ENCODE measurements at regions not wholly inside any gene's neighbourhood (a gene's known extent, or its start where the extent isn't known, plus 50 kb on each side); places are given as distances from the start of the nearest gene placed in this dataset.

DNA sequence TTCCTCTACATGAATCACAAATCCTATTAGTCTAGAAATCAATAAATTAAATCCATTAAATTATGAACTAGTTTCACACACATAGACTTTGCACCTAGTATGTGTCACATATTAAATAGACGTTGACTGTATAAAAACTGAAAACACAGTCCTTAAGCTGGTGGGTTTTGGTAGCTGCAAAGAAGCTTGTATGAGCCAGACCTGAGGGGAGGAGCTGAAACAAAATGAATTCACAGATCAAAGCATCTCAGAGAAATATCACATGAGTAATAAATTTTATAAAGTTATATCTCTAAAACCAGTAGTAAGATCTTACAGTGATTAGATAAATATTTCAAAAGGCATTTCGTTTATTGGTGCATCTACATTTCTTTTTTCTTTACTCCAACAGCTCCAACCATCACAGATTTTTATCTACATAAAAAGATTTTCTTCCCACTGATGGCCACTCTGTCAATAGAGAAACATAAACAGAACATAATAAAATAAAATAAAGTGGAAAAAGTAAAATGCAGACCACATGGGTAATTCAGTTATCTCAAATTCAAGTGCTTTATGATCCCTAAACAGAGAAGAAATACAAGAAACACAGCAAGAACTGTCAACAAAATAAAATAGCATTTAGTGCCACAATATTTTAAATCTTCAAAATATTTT lies 420.0 kb upstream of the CYRIA start:
- ATAC-seq: no peak

GRCh38 chr2:17084877-17085276 lies 419.2 kb upstream of the CYRIA start:
- ATAC-seq (no peak), DNase-seq (ENCODE audit: low spot score) (no peak)

More for the DNA sequence above, 420.0 kb upstream of the CYRIA start:
- no peak for DNase-seq (ENCODE audit: low spot score)

DNA sequence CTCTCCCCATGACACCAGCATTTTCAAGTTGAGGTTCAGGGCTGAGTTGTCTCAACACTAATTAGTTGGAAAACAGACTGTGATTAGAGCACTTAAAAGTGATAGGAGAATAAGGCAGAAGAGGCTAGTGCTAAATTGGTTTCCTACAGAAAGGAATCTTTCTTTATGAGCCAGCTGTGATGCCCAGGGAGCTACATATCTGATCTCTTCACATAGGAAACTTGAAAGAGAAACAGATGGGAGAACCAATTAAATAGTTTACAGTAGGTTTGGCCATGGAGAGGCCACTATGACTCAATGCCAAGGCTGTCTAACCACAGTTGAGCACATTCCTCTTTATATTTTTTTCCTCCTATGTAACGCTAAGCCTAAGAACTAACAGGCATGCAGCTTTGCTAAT lies 418.3 kb upstream of the CYRIA start:
- DNase-seq (ENCODE audit: low spot score): no peak
- no peak for ATAC-seq

- ATAC-seq (no peak), DNase-seq (ENCODE audit: low spot score) (no peak)
Observed at GRCh38 chr2:17079262-17079661, 413.6 kb upstream of the CYRIA start.

- DNase-seq (ENCODE audit: low spot score) (no peak), ATAC-seq (no peak)
Observed at GRCh38 chr2:17076533-17076932, 410.9 kb upstream of the CYRIA start.

DNA sequence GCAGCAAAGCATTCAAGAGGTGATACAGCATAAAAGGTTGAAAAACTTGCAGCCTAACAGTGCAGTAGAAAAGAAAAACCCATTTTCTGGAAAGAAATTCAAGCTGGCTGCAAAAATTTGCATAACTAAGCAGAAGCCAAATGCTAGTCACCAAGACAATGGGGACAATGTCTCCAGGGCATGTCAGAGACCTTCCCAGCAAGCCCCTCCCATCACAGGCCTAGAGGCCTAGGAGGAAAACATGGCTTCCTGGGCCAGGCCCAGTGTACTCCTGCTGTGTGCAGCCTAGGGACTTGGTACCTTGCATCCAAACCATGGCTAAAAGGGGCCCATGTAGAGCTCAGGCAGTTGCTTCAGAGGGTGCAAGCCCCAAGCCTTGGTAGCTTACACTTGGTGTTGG lies 405.1 kb upstream of the CYRIA start:
- ATAC-seq: no peak
- no peak for DNase-seq (ENCODE audit: low spot score)

- DNase-seq (ENCODE audit: low spot score): no peak
- no peak for ATAC-seq
Observed at GRCh38 chr2:17069564-17069963, 403.9 kb upstream of the CYRIA start.

DNA sequence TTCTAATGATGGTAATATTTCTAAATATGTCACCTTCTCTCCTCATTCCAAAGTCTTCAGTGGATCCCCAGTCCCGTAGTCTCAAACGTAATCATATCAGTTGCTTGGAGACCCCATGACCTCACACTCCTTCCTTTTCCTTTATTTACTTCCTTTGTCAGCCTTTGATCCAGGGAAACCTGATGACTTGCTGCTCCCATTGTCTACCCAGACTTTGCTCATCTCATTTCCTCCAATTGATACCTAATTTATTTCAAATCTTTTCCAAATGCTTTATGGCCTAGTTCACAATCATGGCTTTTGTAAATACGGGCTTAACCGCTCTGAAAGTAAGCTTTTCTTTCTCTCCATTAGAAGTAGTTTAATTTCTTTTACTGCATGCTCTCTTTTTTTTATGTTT lies 402.4 kb upstream of the CYRIA start:
- DNase-seq (ENCODE audit: low spot score) (no peak), ATAC-seq (no peak)

GRCh38 chr2:17065536-17065935 lies 399.9 kb upstream of the CYRIA start:
- ATAC-seq (no peak), DNase-seq (ENCODE audit: low spot score) (no peak)

DNA sequence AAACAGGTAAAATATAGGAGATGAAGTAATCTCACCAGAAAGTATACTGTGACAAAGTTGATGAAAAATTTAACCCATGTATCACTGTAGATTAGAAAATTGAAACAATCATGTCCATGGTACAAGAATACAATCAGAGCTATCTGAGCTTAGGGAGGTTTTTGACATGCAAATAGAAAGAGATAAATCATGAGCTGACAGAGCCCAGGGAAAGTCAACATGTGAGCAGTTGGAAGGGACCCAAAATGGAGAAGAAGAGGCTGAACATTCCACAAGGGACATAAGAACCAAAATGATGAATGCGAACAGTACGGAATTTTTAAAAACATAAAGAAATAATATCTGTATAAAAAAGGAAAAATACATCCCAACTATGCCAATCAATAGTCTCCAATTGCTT lies 395.4 kb upstream of the CYRIA start:
- no peak for DNase-seq (ENCODE audit: low spot score)
- no peak for ATAC-seq

DNA sequence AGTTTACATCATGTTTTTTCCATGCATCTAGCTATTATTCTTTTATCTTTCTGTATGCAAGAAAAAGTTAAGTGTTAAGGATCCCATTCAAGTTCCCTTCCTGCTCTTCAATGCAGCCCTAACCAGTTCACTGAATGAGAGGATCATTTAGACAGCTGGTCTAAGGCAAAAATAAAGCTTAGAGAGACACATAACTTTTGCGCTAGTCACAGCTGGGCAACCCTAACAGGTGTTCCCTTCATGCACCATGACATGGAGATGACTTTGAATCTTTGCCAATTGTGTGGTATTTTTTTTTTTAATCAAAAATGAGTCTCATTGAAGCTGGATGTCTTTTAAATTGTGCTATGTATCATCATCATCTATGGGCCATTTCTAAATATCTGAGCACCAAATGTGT lies 393.8 kb upstream of the CYRIA start:
- DNase-seq (ENCODE audit: low spot score): no peak
- no peak for ATAC-seq

DNA sequence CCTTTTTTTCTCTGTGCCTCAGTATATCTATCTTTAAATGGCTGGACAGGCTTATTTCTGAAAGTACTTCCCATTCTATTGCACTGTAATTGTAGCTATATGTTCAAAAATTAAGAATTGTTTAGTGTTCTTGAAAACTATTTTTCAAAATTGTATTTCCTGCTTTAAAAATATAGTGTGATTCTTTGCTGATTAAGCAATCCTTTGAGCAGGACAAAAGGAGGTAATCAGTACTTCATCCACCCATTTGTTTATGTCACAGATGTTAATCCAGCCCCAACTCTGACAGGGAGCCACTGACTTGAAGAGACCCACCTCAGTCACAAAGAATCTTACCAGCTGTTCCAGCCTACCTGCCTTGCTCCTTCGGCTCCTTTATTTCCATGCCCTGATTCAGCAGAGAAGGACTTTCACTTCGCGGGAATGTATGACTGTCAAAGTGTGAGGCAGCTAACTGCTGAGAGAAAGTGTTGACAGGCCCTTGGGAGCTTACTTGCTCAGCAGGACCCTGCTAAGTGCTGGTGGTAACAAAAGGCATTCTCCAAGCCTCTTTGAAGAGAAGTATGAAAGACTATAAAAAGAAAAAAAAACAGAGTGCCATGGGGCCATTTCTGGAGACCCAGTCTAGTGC lies 393.3 kb upstream of the CYRIA start:
- ATAC-seq: no peak
- no peak for DNase-seq (ENCODE audit: low spot score)

GRCh38 chr2:17057109-17058017 lies 391.7 kb upstream of the CYRIA start:
- DNase-seq (ENCODE audit: low spot score) (no peak), ATAC-seq (no peak)

GRCh38 chr2:17056236-17056635 lies 390.6 kb upstream of the CYRIA start:
- no peak for ATAC-seq

GRCh38 chr2:17052001-17052400 lies 386.4 kb upstream of the CYRIA start:
- no peak for DNase-seq (ENCODE audit: low spot score)
- no peak for ATAC-seq

More at GRCh38 chr2:17056236-17056635, 390.6 kb upstream of the CYRIA start:
- no peak for DNase-seq (ENCODE audit: low spot score)

GRCh38 chr2:17051538-17051937 lies 385.9 kb upstream of the CYRIA start:
- ATAC-seq: no peak
- DNase-seq (ENCODE audit: low spot score): no peak

DNA sequence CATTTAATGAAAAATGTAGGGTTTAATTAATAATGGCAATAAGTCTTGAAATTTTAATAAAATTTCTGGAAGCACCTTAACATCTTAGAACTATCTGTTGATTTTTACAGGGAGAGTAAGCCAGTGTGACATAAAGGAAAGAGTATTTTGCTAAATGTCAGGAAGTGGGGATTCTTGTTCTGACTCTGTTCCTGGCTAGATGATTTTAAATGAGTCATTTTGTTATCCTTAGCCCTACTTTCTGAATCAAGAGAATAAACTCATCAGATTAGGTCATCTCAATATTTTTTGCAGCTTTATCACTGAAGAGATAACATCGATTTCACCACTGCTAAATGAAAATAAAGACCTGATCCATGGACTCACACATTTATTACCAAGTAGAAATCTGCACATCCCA lies 377.5 kb upstream of the CYRIA start:
- ATAC-seq: no peak
- DNase-seq (ENCODE audit: low spot score): no peak

GRCh38 chr2:17036361-17036760 lies 370.7 kb upstream of the CYRIA start:
- no peak for ATAC-seq
- DNase-seq (ENCODE audit: low spot score): no peak

GRCh38 chr2:17035010-17035409 lies 369.4 kb upstream of the CYRIA start:
- no peak for ATAC-seq
- DNase-seq (ENCODE audit: low spot score): no peak

DNA sequence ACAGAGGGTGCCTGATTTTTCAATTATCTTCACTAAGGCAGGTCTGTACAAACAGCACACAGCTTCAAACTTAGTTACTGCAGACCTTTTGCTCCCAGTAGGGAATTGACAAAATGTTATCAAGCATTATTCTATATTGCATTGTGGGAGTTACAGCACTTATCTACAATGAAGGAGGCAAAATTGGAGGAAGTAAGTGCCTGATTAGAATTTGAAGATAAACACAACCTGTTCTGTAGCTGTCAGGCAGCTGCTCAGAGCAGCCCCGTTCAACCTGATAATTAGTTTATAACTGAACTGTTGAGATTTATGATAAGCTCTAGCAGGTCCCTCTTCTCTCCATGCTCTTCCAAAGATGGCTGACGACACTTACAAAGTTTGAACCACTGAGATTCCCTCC lies 364.4 kb upstream of the CYRIA start:
- ATAC-seq (no peak), DNase-seq (ENCODE audit: low spot score) (no peak)

DNA sequence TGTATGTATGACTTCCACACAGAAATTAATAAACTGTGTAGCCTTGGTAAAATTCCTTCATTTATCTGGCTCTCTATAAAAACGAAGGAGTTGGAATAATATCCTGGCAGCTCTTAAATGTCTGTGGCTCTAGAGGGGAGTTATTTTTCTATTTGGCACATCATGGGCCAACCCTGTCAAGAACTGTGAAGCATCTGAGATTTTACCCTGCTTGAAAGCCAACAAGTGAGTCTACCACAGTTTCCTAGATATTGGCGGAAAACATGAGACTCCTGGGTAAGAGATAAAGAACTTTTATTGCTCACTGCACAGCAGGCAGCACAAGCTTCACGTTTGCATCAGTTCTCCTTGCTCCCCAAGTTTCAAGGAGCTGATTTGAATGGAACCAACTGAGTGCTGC lies 346.7 kb upstream of the CYRIA start:
- ATAC-seq: no peak
- no peak for DNase-seq (ENCODE audit: low spot score)

GRCh38 chr2:17010104-17010503 lies 344.5 kb upstream of the CYRIA start:
- ATAC-seq (no peak), DNase-seq (ENCODE audit: low spot score) (no peak)

Data from left lobe of liver (tissue), 2 donors.